WERI-Rb-1 (cell line): ENCODE measurements at regions not wholly inside any gene's neighbourhood (a gene's known extent, or its start where the extent isn't known, plus 50 kb on each side); places are given as distances from the start of the nearest gene placed in this dataset.

ENCODE experiments used
- DNase-seq: peaks from one replicate; pipeline ENCODE4 v3.0.0-alpha.2; 2020
- H3K27ac ChIP-seq: fragments of 250-450 bp; sonication (Bioruptor Pico); 2 replicates; pipeline ENCODE4 v1.5.1; 2020; ENCODE audit warnings: mild to moderate bottlenecking, moderate library complexity
- H3K27me3 ChIP-seq: fragments of 250-450 bp; sonication (Bioruptor Pico); 2 replicates; pipeline ENCODE4 v1.5.1; 2021; ENCODE audit warnings: mild to moderate bottlenecking, low read depth, moderate library complexity; ENCODE audit not compliant: insufficient read depth, severe bottlenecking
- H3K36me3 ChIP-seq: fragments of 250-450 bp; sonication (Bioruptor Pico); 2 replicates; pipeline ENCODE4 v1.5.1; 2020; ENCODE audit warnings: mild to moderate bottlenecking, moderate library complexity
- H3K4me3 ChIP-seq: 2 replicates; pipeline ENCODE4 v1.5.1; 2011; ENCODE audit warnings: low read depth, mild to moderate bottlenecking, control low read depth, low read length
- H3K9me3 ChIP-seq: fragments of 250-450 bp; sonication (Bioruptor Pico); 2 replicates; pipeline ENCODE4 v1.5.1; 2021; ENCODE audit warnings: mild to moderate bottlenecking, moderate library complexity; ENCODE audit not compliant: severe bottlenecking
- CTCF ChIP-seq: IDR thresholded peaks from 2 replicates; pipeline ENCODE4 v1.5.1; 2011; ENCODE audit warnings: low read depth, mild to moderate bottlenecking, control low read depth, inconsistent platforms, low read length

- peak; percentile 17 for DNase-seq
- TF ChIP-seq CTCF: no peak
Observed at GRCh38 chr3:163671201-163671600, 1407.1 kb downstream of the SI start.

GRCh38 chr3:163664466-163664865 is 1413.8 kb downstream of the SI start:
- H3K4me3 ChIP-seq: no peak overlapping the region
- no peaks in the 10 kb centered on the region for H3K27me3 ChIP-seq
- no peak for TF ChIP-seq CTCF
- H3K9me3 ChIP-seq: no peaks in the 10 kb centered on the region
- no peaks in the 10 kb centered on the region for H3K36me3 ChIP-seq
- no peak for DNase-seq
- H3K27ac ChIP-seq: no peak overlapping the region

More at GRCh38 chr3:163671201-163671600, 1407.1 kb downstream of the SI start:
- no peak overlapping the region for H3K27ac ChIP-seq
- H3K36me3 ChIP-seq: no peaks in the 10 kb centered on the region
- H3K27me3 ChIP-seq: no peaks in the 10 kb centered on the region
- no peaks in the 10 kb centered on the region for H3K9me3 ChIP-seq
- H3K4me3 ChIP-seq: no peak overlapping the region

- no peak for TF ChIP-seq CTCF
- no peak for DNase-seq
- H3K36me3 ChIP-seq: no peaks in the 10 kb centered on the region
Observed at GRCh38 chr3:163657088-163657487, 1421.2 kb downstream of the SI start.

GRCh38 chr3:163655021-163655420 is 1423.3 kb downstream of the SI start:
- DNase-seq: no peak
- TF ChIP-seq CTCF: no peak
- H3K4me3 ChIP-seq: no peak overlapping the region

More at GRCh38 chr3:163657088-163657487, 1421.2 kb downstream of the SI start:
- no peaks in the 10 kb centered on the region for H3K27me3 ChIP-seq
- no peaks in the 10 kb centered on the region for H3K9me3 ChIP-seq
- H3K4me3 ChIP-seq: no peak overlapping the region
- no peak overlapping the region for H3K27ac ChIP-seq

GRCh38 chr3:163644172-163644571 is 1434.1 kb downstream of the SI start:
- H3K27ac ChIP-seq: no peak overlapping the region
- no peaks in the 10 kb centered on the region for H3K27me3 ChIP-seq
- no peaks in the 10 kb centered on the region for H3K9me3 ChIP-seq
- no peak for DNase-seq
- TF ChIP-seq CTCF: no peak
- H3K4me3 ChIP-seq: no peak overlapping the region
- no peaks in the 10 kb centered on the region for H3K36me3 ChIP-seq

More at GRCh38 chr3:163655021-163655420, 1423.3 kb downstream of the SI start:
- H3K27ac ChIP-seq: no peak overlapping the region
- no peaks in the 10 kb centered on the region for H3K27me3 ChIP-seq
- no peaks in the 10 kb centered on the region for H3K9me3 ChIP-seq
- H3K36me3 ChIP-seq: no peaks in the 10 kb centered on the region

- no peak for DNase-seq
- no peaks in the 10 kb centered on the region for H3K9me3 ChIP-seq
- H3K36me3 ChIP-seq: no peaks in the 10 kb centered on the region
- no peak overlapping the region for H3K4me3 ChIP-seq
- no peak overlapping the region for H3K27ac ChIP-seq
- TF ChIP-seq CTCF: no peak
- no peaks in the 10 kb centered on the region for H3K27me3 ChIP-seq
Observed at GRCh38 chr3:163632722-163633121, 1445.6 kb downstream of the SI start.
